Neuron (in vitro differentiated cells): ENCODE measurements at regions not wholly inside any gene's neighbourhood (a gene's known extent, or its start where the extent isn't known, plus 50 kb on each side); places are given as distances from the start of the nearest gene placed in this dataset.

Source experiments
- H2AFZ ChIP-seq: one replicate; pipeline ENCODE4 v1.6.1; 2013; ENCODE audit warnings: low read depth, mild to moderate bottlenecking, inconsistent platforms, low read length, moderate library complexity
- H3K27me3 ChIP-seq: one replicate; pipeline ENCODE4 v1.6.1; 2013; ENCODE audit warnings: low read length; ENCODE audit not compliant: insufficient read depth
- H3K36me3 ChIP-seq: one replicate; pipeline ENCODE4 v1.6.1; 2013; ENCODE audit warnings: low read length; ENCODE audit not compliant: insufficient read depth
- H3K4me1 ChIP-seq: one replicate; pipeline ENCODE4 v1.6.1; 2013; ENCODE audit warnings: low read length; ENCODE audit not compliant: insufficient read depth
- H3K4me3 ChIP-seq: 2 replicates; pipeline ENCODE4 v1.5.1; 2013; ENCODE audit warnings: mild to moderate bottlenecking, low read length, moderate library complexity
- H3K9me3 ChIP-seq: one replicate; pipeline ENCODE4 v1.6.1; 2013; ENCODE audit warnings: low read length

GRCh38 chr5:17772232-17772631, 138.0 kb downstream of the TAF11L14 start:
- no peak overlapping the region for H2AFZ ChIP-seq
- H3K9me3 ChIP-seq, result no peaks in the 10 kb centered on the region
- peaks cover 4% of the 10 kb centered on the region for H3K4me1 ChIP-seq

GRCh38 chr5:17785774-17786173, 151.5 kb downstream of the TAF11L14 start:
- Histone ChIP-seq H3K9me3 (no peaks in the 10 kb centered on the region), H3K4me1 (no peaks in the 10 kb centered on the region), H3K4me3 (no peak overlapping the region), H3K27me3 (no peaks in the 10 kb centered on the region), H3K36me3 (no peaks in the 10 kb centered on the region), H2AFZ (no peak overlapping the region)

More at GRCh38 chr5:17772232-17772631, 138.0 kb downstream of the TAF11L14 start:
- H3K27me3 ChIP-seq, result no peaks in the 10 kb centered on the region
- H3K36me3 ChIP-seq, result no peaks in the 10 kb centered on the region
- no peak overlapping the region for H3K4me3 ChIP-seq

- no peaks in the 10 kb centered on the region for H3K27me3 ChIP-seq
- no peak overlapping the region for H3K4me3 ChIP-seq
- H3K9me3 ChIP-seq, result no peaks in the 10 kb centered on the region
- H3K36me3 ChIP-seq, result no peaks in the 10 kb centered on the region
- no peak overlapping the region for H2AFZ ChIP-seq
- no peaks in the 10 kb centered on the region for H3K4me1 ChIP-seq
Observed at GRCh38 chr5:17788351-17788750, 154.1 kb downstream of the TAF11L14 start.

GRCh38 chr5:17794201-17794600, 159.9 kb downstream of the TAF11L14 start:
- no peaks in the 10 kb centered on the region for H3K9me3 ChIP-seq
- no peaks in the 10 kb centered on the region for H3K36me3 ChIP-seq
- H2AFZ ChIP-seq, result no peak overlapping the region
- H3K4me1 ChIP-seq, result no peaks in the 10 kb centered on the region
- no peaks in the 10 kb centered on the region for H3K27me3 ChIP-seq
- H3K4me3 ChIP-seq, result no peak overlapping the region

GRCh38 chr5:17794815-17795214, 160.6 kb downstream of the TAF11L14 start:
- H2AFZ ChIP-seq, result no peak overlapping the region
- H3K27me3 ChIP-seq, result no peaks in the 10 kb centered on the region
- H3K4me1 ChIP-seq, result no peaks in the 10 kb centered on the region
- H3K36me3 ChIP-seq, result no peaks in the 10 kb centered on the region
- no peak overlapping the region for H3K4me3 ChIP-seq
- H3K9me3 ChIP-seq, result no peaks in the 10 kb centered on the region

GRCh38 chr5:17796142-17796541, 161.9 kb downstream of the TAF11L14 start:
- Histone ChIP-seq H3K36me3 (no peaks in the 10 kb centered on the region), H3K4me3 (no peak overlapping the region), H3K9me3 (no peaks in the 10 kb centered on the region)

GRCh38 chr5:17796757-17797396, 162.6 kb downstream of the TAF11L14 start:
- Histone ChIP-seq H3K4me1 (peaks cover 2% of the 10 kb centered on the region), H3K9me3 (no peaks in the 10 kb centered on the region), H3K27me3 (no peaks in the 10 kb centered on the region), H3K4me3 (no peak overlapping the region), H3K36me3 (no peaks in the 10 kb centered on the region), H2AFZ (no peak overlapping the region)

More at GRCh38 chr5:17796142-17796541, 161.9 kb downstream of the TAF11L14 start:
- Histone ChIP-seq H3K27me3 (no peaks in the 10 kb centered on the region), H2AFZ (no peak overlapping the region), H3K4me1 (no peaks in the 10 kb centered on the region)

- Histone ChIP-seq H2AFZ (no peak overlapping the region), H3K9me3 (no peaks in the 10 kb centered on the region), H3K27me3 (no peaks in the 10 kb centered on the region), H3K4me3 (no peak overlapping the region), H3K36me3 (no peaks in the 10 kb centered on the region), H3K4me1 (peaks cover 21% of the 10 kb centered on the region)
Observed at GRCh38 chr5:17799521-17799920, 165.3 kb downstream of the TAF11L14 start.

- Histone ChIP-seq H3K4me3 (no peak overlapping the region), H3K4me1 (peaks cover 28% of the 10 kb centered on the region)
Observed at GRCh38 chr5:17801595-17801994, 167.3 kb downstream of the TAF11L14 start.

GRCh38 chr5:17802256-17802655, 168.0 kb downstream of the TAF11L14 start:
- H3K9me3 ChIP-seq, result no peaks in the 10 kb centered on the region
- peaks cover 35% of the 10 kb centered on the region for H3K4me1 ChIP-seq
- peak overlapping the region; percentile 29 for H3K4me3 ChIP-seq
- no peaks in the 10 kb centered on the region for H3K36me3 ChIP-seq
- H2AFZ ChIP-seq, result peak overlapping the region; percentile 5
- H3K27me3 ChIP-seq, result no peaks in the 10 kb centered on the region

More at GRCh38 chr5:17801595-17801994, 167.3 kb downstream of the TAF11L14 start:
- Histone ChIP-seq H2AFZ (no peak overlapping the region), H3K9me3 (no peaks in the 10 kb centered on the region), H3K36me3 (no peaks in the 10 kb centered on the region), H3K27me3 (no peaks in the 10 kb centered on the region)

- H3K27me3 ChIP-seq, result no peaks in the 10 kb centered on the region
- no peaks in the 10 kb centered on the region for H3K36me3 ChIP-seq
- no peaks in the 10 kb centered on the region for H3K9me3 ChIP-seq
- no peak overlapping the region for H2AFZ ChIP-seq
- H3K4me1 ChIP-seq, result peaks cover 50% of the 10 kb centered on the region
- no peak overlapping the region for H3K4me3 ChIP-seq
Observed at GRCh38 chr5:17803971-17804370, 169.7 kb downstream of the TAF11L14 start.

- Histone ChIP-seq H3K36me3 (no peaks in the 10 kb centered on the region), H3K9me3 (no peaks in the 10 kb centered on the region), H3K4me3 (no peak overlapping the region), H3K27me3 (no peaks in the 10 kb centered on the region), H3K4me1 (peaks cover 54% of the 10 kb centered on the region), H2AFZ (no peak overlapping the region)
Observed at GRCh38 chr5:17805227-17805825, 171.1 kb downstream of the TAF11L14 start.

- H2AFZ ChIP-seq, result no peak overlapping the region
- H3K36me3 ChIP-seq, result no peaks in the 10 kb centered on the region
- peaks cover 51% of the 10 kb centered on the region for H3K4me1 ChIP-seq
- no peaks in the 10 kb centered on the region for H3K27me3 ChIP-seq
- H3K9me3 ChIP-seq, result no peaks in the 10 kb centered on the region
- H3K4me3 ChIP-seq, result no peak overlapping the region
Observed at GRCh38 chr5:17806818-17807468, 172.7 kb downstream of the TAF11L14 start.
